H9 (cell line): ENCODE measurements at regions not wholly inside any gene's neighbourhood (a gene's known extent, or its start where the extent isn't known, plus 50 kb on each side); places are given as distances from the start of the nearest gene placed in this dataset.

Experiments
- DNase-seq: peaks from one replicate; pipeline ENCODE4 v3.0.0-alpha.2; 2017
- H2AFZ ChIP-seq: one replicate; pipeline ENCODE4 v1.6.1; 2013; ENCODE audit warnings: mild to moderate bottlenecking, low read length, control low read depth, moderate library complexity
- H2AK5ac ChIP-seq: 2 replicates; pipeline ENCODE4 v1.6.1; 2013; ENCODE audit warnings: low read length, control low read depth, mixed read lengths; ENCODE audit not compliant: insufficient read length
- H2BK120ac ChIP-seq: one replicate; pipeline ENCODE4 v1.6.1; 2013; ENCODE audit warnings: low read depth, mild to moderate bottlenecking, low read length, control low read depth, inconsistent platforms; ENCODE audit not compliant: poor library complexity, severe bottlenecking
- H2BK12ac ChIP-seq: 2 replicates; pipeline ENCODE4 v1.6.1; 2013; ENCODE audit warnings: low read length, control low read depth, mixed read lengths, low read depth; ENCODE audit not compliant: insufficient read length
- H2BK15ac ChIP-seq: 2 replicates; pipeline ENCODE4 v1.6.1; 2013; ENCODE audit warnings: low read depth, low read length, control low read depth
- H2BK20ac ChIP-seq: one replicate; pipeline ENCODE4 v1.6.1; 2013; ENCODE audit warnings: low read depth, mild to moderate bottlenecking, low read length, control low read depth, inconsistent platforms; ENCODE audit not compliant: poor library complexity, severe bottlenecking
- H2BK5ac ChIP-seq: 2 replicates; pipeline ENCODE4 v1.6.1; 2013; ENCODE audit warnings: low read length, control low read depth, mixed read lengths; ENCODE audit not compliant: insufficient read length
- H3K14ac ChIP-seq: 2 replicates; pipeline ENCODE4 v1.6.1; 2013; ENCODE audit warnings: low read length, control low read depth; ENCODE audit not compliant: insufficient read depth
- H3K18ac ChIP-seq: 2 replicates; pipeline ENCODE4 v1.6.1; 2013; ENCODE audit warnings: low read depth, mild to moderate bottlenecking, mixed read lengths, low read length, control low read depth; ENCODE audit not compliant: insufficient read length
- H3K23ac ChIP-seq: 2 replicates; pipeline ENCODE4 v1.6.1; 2013; ENCODE audit warnings: low read length, control low read depth, mixed read lengths, low read depth; ENCODE audit not compliant: insufficient read length
- H3K23me2 ChIP-seq: 2 replicates; pipeline ENCODE4 v1.6.1; 2013; ENCODE audit warnings: low read depth, mild to moderate bottlenecking, mixed read lengths, low read length, control low read depth; ENCODE audit not compliant: insufficient read length, poor library complexity, severe bottlenecking
- H3K27ac ChIP-seq: 2 replicates; pipeline ENCODE4 v1.5.1; 2013; ENCODE audit warnings: low read length, control low read depth, mixed read lengths, low read depth; ENCODE audit not compliant: insufficient read length
- H3K27me3 ChIP-seq: 2 replicates; pipeline ENCODE4 v1.6.1; 2013; ENCODE audit warnings: low read length, control low read depth, inconsistent platforms; ENCODE audit not compliant: insufficient read depth
- H3K4ac ChIP-seq: 2 replicates; pipeline ENCODE4 v1.6.1; 2013; ENCODE audit warnings: low read depth, mild to moderate bottlenecking, control low read depth, inconsistent platforms, low read length, moderate library complexity
- H3K4me1 ChIP-seq: 2 replicates; pipeline ENCODE4 v1.6.1; 2013; ENCODE audit warnings: low read length, control low read depth, inconsistent platforms; ENCODE audit not compliant: insufficient read depth
- H3K4me2 ChIP-seq: 2 replicates; pipeline ENCODE4 v1.6.1; 2013; ENCODE audit warnings: low read length, control low read depth, mixed read lengths; ENCODE audit not compliant: insufficient read length, insufficient read depth
- H3K56ac ChIP-seq: 2 replicates; pipeline ENCODE4 v1.6.1; 2013; ENCODE audit warnings: low read depth, mild to moderate bottlenecking, mixed read lengths, low read length, control low read depth; ENCODE audit not compliant: insufficient read length
- H3K79me1 ChIP-seq: 2 replicates; pipeline ENCODE4 v1.6.1; 2013; ENCODE audit warnings: low read depth, mild to moderate bottlenecking, moderate library complexity, low read length, control low read depth, inconsistent platforms; ENCODE audit not compliant: insufficient read depth, poor library complexity, severe bottlenecking
- H3K79me2 ChIP-seq: 2 replicates; pipeline ENCODE4 v1.6.1; 2013; ENCODE audit warnings: low read length, control low read depth, inconsistent platforms; ENCODE audit not compliant: insufficient read depth
- H3K9ac ChIP-seq: 2 replicates; pipeline ENCODE4 v1.6.1; 2013; ENCODE audit warnings: low read length, control low read depth, mixed read lengths; ENCODE audit not compliant: insufficient read length; ENCODE audit errors: extremely low read depth
- H3K9me3 ChIP-seq: one replicate; pipeline ENCODE4 v1.6.1; 2013; ENCODE audit warnings: low read depth, low read length, inconsistent platforms; ENCODE audit not compliant: control insufficient read depth
- H3T11ph ChIP-seq: one replicate; pipeline ENCODE4 v1.6.1; 2013; ENCODE audit warnings: mild to moderate bottlenecking, low read length, control low read depth, inconsistent platforms
- H4K20me1 ChIP-seq: one replicate; pipeline ENCODE4 v1.6.1; 2013; ENCODE audit not compliant: control insufficient read depth, insufficient read length, insufficient read depth
- H4K5ac ChIP-seq: 2 replicates; pipeline ENCODE4 v1.6.1; 2013; ENCODE audit warnings: low read depth, mild to moderate bottlenecking, mixed read lengths, low read length, control low read depth; ENCODE audit not compliant: insufficient read length
- H4K8ac ChIP-seq: replicated peaks from 2 replicates; pipeline ENCODE4 v1.6.1; 2013; ENCODE audit warnings: low read length, control low read depth, mixed read lengths, low read depth; ENCODE audit not compliant: insufficient read length
- H4K91ac ChIP-seq: 2 replicates; pipeline ENCODE4 v1.6.1; 2013; ENCODE audit warnings: low read depth, mild to moderate bottlenecking, moderate library complexity, mixed read lengths, low read length, control low read depth; ENCODE audit not compliant: insufficient read length
- H3K27ac Mint-ChIP-seq, 3 experiments: 2 replicates in 2 of 3; 3 replicates in 1 of 3; pipeline ENCODE4 v1.8.0; 2020 to 2021; ENCODE audit warnings: mixed read lengths in 3 of 3, mild to moderate bottlenecking in 1 of 3, moderate library complexity in 1 of 3
- H3K27me3 Mint-ChIP-seq: 2 replicates; pipeline ENCODE4 v1.8.0; 2021; ENCODE audit warnings: low read depth, mild to moderate bottlenecking, moderate library complexity, mixed read lengths
- H3K36me3 Mint-ChIP-seq, 3 experiments: 2 replicates in 2 of 3; 3 replicates in 1 of 3; pipeline ENCODE4 v1.8.0; 2020 to 2021; ENCODE audit warnings: low read depth in 3 of 3, mixed read lengths in 3 of 3; ENCODE audit not compliant: insufficient read depth in 1 of 3
- H3K4me1 Mint-ChIP-seq, 2 experiments: 2 replicates each; pipeline ENCODE4 v1.8.0; 2020; ENCODE audit warnings: mixed read lengths in 2 of 2
- H3K4me3 Mint-ChIP-seq, 2 experiments: 2 replicates in 1 of 2; 3 replicates in 1 of 2; pipeline ENCODE4 v1.8.0; 2020 to 2021; ENCODE audit warnings: mild to moderate bottlenecking in 2 of 2, mixed read lengths in 2 of 2, moderate library complexity in 1 of 2
- H3K9me3 Mint-ChIP-seq, 2 experiments: 2 replicates in 1 of 2; 3 replicates in 1 of 2; pipeline ENCODE4 v1.8.0; 2020; ENCODE audit warnings: mild to moderate bottlenecking in 2 of 2, mixed read lengths in 2 of 2, moderate library complexity in 1 of 2
- CTCF ChIP-seq: fragments of 200-600 bp; sonication (generic); conservative IDR thresholded peaks from 3 replicates; pipeline ENCODE4 v1.8.0; 2021; ENCODE audit warnings: antibody characterized with exemption, mild to moderate bottlenecking
- WGBS: extraction: QIAGEN DNeasy Blood & Tissue Kit; methylation state at CpG from one replicate; pipeline ENCODE4 v1.1.7; 2013; ENCODE audit warnings: missing lambda C conversion rate, low lambda C conversion rate, mixed read lengths; ENCODE audit not compliant: insufficient read length; ENCODE audit errors: extremely low coverage; 5-methylcytosine and 5-hydroxymethylcytosine counted together

GRCh38 chr14:98328496-98328895 lies 943.5 kb downstream of the BCL11B start:
- H3K23ac ChIP-seq = no peak overlapping the region
- H3K79me2 ChIP-seq = no peaks in the 10 kb centered on the region
- no peak for DNase-seq
- no peaks in the 10 kb centered on the region for H3K4me1 ChIP-seq
- no peaks in the 10 kb centered on the region for H3K27me3 Mint-ChIP-seq
- no peaks in the 10 kb centered on the region for H4K20me1 ChIP-seq
- H2BK12ac ChIP-seq = no peak overlapping the region
- no peak overlapping the region for H4K5ac ChIP-seq
- no peaks in the 10 kb centered on the region for H3K9me3 ChIP-seq
- H3K56ac ChIP-seq = no peak overlapping the region
- H3K27me3 ChIP-seq = no peaks in the 10 kb centered on the region
- no peak overlapping the region for H2BK20ac ChIP-seq
- H2AFZ ChIP-seq = no peak overlapping the region
- no peak overlapping the region for H2AK5ac ChIP-seq
- H3K9me3 Mint-ChIP-seq = peaks cover 15 to 25% of the 10 kb centered on the region in 2 experiments
- no peak overlapping the region for H2BK120ac ChIP-seq
- H3T11ph ChIP-seq = no peak overlapping the region
- no peak overlapping the region for H3K27ac Mint-ChIP-seq
- H3K27ac ChIP-seq = no peak overlapping the region
- no peaks in the 10 kb centered on the region for H3K4me1 Mint-ChIP-seq
- H4K8ac ChIP-seq = no peak overlapping the region
- no peak overlapping the region for H4K91ac ChIP-seq
- no peak overlapping the region for H3K14ac ChIP-seq
- no peaks in the 10 kb centered on the region; a peak in 1 of 7 replicates for H3K36me3 Mint-ChIP-seq
- H2BK15ac ChIP-seq = no peak overlapping the region
- TF ChIP-seq CTCF = no peak
- H2BK5ac ChIP-seq = no peak overlapping the region
- no peak overlapping the region for H3K4me3 Mint-ChIP-seq
- H3K4me2 ChIP-seq = no peak overlapping the region
- H3K18ac ChIP-seq = no peak overlapping the region
- H3K4ac ChIP-seq = no peak overlapping the region
- no peaks in the 10 kb centered on the region for H3K79me1 ChIP-seq
- no peak overlapping the region for H3K9ac ChIP-seq
- WGBS = no CpG with 5 or more reads among the region's 6 CpGs
- no peaks in the 10 kb centered on the region for H3K23me2 ChIP-seq
